Keratinocyte (primary cell): ENCODE measurements at regions not wholly inside any gene's neighbourhood (a gene's known extent, or its start where the extent isn't known, plus 50 kb on each side); places are given as distances from the start of the nearest gene placed in this dataset.

ENCODE experiments used
- EZH2 ChIP-seq: IDR thresholded peaks from one replicate; pipeline ENCODE4 v1.6.1; 2012; ENCODE audit warnings: inconsistent platforms, mild to moderate bottlenecking, low read length, moderate library complexity
- TF ChIP-seq, protein P1 (sequence below), 3 experiments: IDR thresholded peaks in 1 of 3; conservative IDR thresholded peaks in 1 of 3; optimal IDR thresholded peaks in 1 of 3; 2 replicates in 2 of 3; 3 replicates in 1 of 3; pipeline versions ENCODE3 to v1.5.1; 2011; ENCODE audit warnings: low read length in 3 of 3, mild to moderate bottlenecking in 3 of 3, moderate library complexity in 2 of 3, control low read depth in 1 of 3, inconsistent platforms in 1 of 3; ENCODE audit not compliant: insufficient read depth in 2 of 3; ENCODE audit errors: extremely low read depth in 1 of 3

DNA sequence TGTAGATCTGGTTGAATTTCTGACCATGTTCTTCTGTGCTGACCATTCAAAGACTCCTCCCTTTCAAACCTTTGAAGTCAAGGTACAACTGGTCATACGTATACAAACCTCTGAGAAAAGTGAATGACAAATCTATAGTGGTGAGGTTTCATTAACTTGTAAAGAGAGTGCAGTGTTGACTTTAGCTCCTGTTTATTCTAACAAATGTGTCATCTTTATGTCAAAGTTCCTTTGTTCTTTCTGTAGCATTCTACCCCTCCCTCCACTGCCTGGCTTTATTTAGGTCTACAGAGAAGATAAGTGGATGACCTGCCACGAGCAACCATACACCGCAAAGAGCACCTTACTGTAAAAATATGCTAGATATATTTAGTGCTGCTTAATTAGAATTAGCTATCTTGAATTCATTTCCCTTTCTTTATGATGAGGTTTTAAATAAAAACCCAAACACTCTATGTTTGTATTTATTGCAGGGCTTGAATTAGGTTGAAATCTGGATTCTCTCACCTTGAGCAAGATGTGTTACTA, 520.0 kb upstream of the CDH11 start:
- TF ChIP-seq, protein P1, sequence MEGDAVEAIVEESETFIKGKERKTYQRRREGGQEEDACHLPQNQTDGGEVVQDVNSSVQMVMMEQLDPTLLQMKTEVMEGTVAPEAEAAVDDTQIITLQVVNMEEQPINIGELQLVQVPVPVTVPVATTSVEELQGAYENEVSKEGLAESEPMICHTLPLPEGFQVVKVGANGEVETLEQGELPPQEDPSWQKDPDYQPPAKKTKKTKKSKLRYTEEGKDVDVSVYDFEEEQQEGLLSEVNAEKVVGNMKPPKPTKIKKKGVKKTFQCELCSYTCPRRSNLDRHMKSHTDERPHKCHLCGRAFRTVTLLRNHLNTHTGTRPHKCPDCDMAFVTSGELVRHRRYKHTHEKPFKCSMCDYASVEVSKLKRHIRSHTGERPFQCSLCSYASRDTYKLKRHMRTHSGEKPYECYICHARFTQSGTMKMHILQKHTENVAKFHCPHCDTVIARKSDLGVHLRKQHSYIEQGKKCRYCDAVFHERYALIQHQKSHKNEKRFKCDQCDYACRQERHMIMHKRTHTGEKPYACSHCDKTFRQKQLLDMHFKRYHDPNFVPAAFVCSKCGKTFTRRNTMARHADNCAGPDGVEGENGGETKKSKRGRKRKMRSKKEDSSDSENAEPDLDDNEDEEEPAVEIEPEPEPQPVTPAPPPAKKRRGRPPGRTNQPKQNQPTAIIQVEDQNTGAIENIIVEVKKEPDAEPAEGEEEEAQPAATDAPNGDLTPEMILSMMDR (optimal IDR thresholded peaks at IDR 0.05 in 1 of 3, IDR thresholded peaks at IDR 0.05 in 1 of 3, conservative IDR thresholded peaks at IDR 0.05 in 1 of 3; ENCODE audit: extremely low read depth in 1 of 3, insufficient read depth in 2 of 3, low read length in 3 of 3), result no peak
- TF ChIP-seq EZH2, result no peak
